ENCODE measurements at regions not wholly inside any gene's neighbourhood (a gene's known extent, or its start where the extent isn't known, plus 50 kb on each side); places are given as distances from the start of the nearest gene placed in this dataset.

GRCh38 chr4:111475666-111476065 lies 669.6 kb upstream of the FAM241A start (continued):
- no peak for TF ChIP-seq ELK1 (CRISPR knock-in tag; IDR thresholded peaks at IDR 0.05)
- TF ChIP-seq, protein P1, sequence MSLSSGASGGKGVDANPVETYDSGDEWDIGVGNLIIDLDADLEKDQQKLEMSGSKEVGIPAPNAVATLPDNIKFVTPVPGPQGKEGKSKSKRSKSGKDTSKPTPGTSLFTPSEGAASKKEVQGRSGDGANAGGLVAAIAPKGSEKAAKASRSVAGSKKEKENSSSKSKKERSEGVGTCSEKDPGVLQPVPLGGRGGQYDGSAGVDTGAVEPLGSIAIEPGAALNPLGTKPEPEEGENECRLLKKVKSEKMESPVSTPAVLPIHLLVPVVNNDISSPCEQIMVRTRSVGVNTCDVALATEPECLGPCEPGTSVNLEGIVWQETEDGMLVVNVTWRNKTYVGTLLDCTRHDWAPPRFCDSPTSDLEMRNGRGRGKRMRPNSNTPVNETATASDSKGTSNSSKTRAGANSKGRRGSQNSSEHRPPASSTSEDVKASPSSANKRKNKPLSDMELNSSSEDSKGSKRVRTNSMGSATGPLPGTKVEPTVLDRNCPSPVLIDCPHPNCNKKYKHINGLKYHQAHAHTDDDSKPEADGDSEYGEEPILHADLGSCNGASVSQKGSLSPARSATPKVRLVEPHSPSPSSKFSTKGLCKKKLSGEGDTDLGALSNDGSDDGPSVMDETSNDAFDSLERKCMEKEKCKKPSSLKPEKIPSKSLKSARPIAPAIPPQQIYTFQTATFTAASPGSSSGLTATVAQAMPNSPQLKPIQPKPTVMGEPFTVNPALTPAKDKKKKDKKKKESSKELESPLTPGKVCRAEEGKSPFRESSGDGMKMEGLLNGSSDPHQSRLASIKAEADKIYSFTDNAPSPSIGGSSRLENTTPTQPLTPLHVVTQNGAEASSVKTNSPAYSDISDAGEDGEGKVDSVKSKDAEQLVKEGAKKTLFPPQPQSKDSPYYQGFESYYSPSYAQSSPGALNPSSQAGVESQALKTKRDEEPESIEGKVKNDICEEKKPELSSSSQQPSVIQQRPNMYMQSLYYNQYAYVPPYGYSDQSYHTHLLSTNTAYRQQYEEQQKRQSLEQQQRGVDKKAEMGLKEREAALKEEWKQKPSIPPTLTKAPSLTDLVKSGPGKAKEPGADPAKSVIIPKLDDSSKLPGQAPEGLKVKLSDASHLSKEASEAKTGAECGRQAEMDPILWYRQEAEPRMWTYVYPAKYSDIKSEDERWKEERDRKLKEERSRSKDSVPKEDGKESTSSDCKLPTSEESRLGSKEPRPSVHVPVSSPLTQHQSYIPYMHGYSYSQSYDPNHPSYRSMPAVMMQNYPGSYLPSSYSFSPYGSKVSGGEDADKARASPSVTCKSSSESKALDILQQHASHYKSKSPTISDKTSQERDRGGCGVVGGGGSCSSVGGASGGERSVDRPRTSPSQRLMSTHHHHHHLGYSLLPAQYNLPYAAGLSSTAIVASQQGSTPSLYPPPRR (CRISPR knock-in tag; IDR thresholded peaks at IDR 0.05; ENCODE audit: borderline replicate concordance): no peak

GRCh38 chr4:111480510-111480909 lies 664.7 kb upstream of the FAM241A start:
- POLR2A ChIA-PET: no interaction called here
- in situ Hi-C loops (cut with MboI): no loop called here
- no peak for FAIRE-seq
- TF ChIP-seq FOXM1 (IDR thresholded peaks at IDR 0.05; ENCODE audit: low read depth): no peak
- no peak for TF ChIP-seq FOXM1 (CRISPR knock-in tag; IDR thresholded peaks at IDR 0.05; ENCODE audit: low read depth)
- TF ChIP-seq POLR2B (IDR thresholded peaks at IDR 0.05; ENCODE audit: low read depth, partially characterized antibody): no peak
- TF ChIP-seq RNF2 (IDR thresholded peaks at IDR 0.05): no peak
- no peak for TF ChIP-seq ZNF134 (CRISPR knock-in tag; conservative IDR thresholded peaks at IDR 0.05)
- no peak for TF ChIP-seq ZNF551 (CRISPR knock-in tag; IDR thresholded peaks at IDR 0.05)
- no peak for TF ChIP-seq SOX6 (IDR thresholded peaks at IDR 0.05)
- no peak for TF ChIP-seq NR2C2 (CRISPR knock-in tag; IDR thresholded peaks at IDR 0.05)
- no peak for TF ChIP-seq NR2C2 (tag; IDR thresholded peaks at IDR 0.05)
- TF ChIP-seq ZNF384 (IDR thresholded peaks at IDR 0.05; ENCODE audit: low read depth, low read length): no peak
- no peak for TF ChIP-seq XRCC3 (IDR thresholded peaks at IDR 0.05)
- TF ChIP-seq ASH1L (IDR thresholded peaks at IDR 0.05; ENCODE audit: borderline replicate concordance, low read depth, partially characterized antibody): no peak
- TF ChIP-seq FOXJ3 (CRISPR knock-in tag; IDR thresholded peaks at IDR 0.05): no peak
- no peak for TF ChIP-seq SNIP1 (IDR thresholded peaks at IDR 0.05; ENCODE audit: low read depth)
- TF ChIP-seq THRB (CRISPR knock-in tag; conservative IDR thresholded peaks at IDR 0.05): no peak

More at GRCh38 chr4:111480510-111480909, 664.7 kb upstream of the FAM241A start:
- BruUV-seq (replicated peaks): no TSS peak
- Histone ChIP-seq H3K9me1 (ENCODE audit: control insufficient read depth, insufficient read depth, low read length) (no peaks in the 10 kb centered on the region), H3K4me1 (replicated peaks in 1 of 2; ENCODE audit: control insufficient read depth in 2 of 2, insufficient read depth in 2 of 2, low read length in 2 of 2) (no peaks in the 10 kb centered on the region), H3K36me3 (ENCODE audit: control insufficient read depth, insufficient read depth, low read length) (no peaks in the 10 kb centered on the region), H4K20me1 (replicated peaks; ENCODE audit: control insufficient read depth, insufficient read depth, low read length) (no peaks in the 10 kb centered on the region), H3K9me3 (replicated peaks; ENCODE audit: control insufficient read depth, insufficient read depth, low read depth, low read length) (no peaks in the 10 kb centered on the region; the same call in 1 of the 2 replicates), H3K79me2 (ENCODE audit: control insufficient read depth, insufficient read depth, low read length) (no peaks in the 10 kb centered on the region), H2AFZ (ENCODE audit: low read depth, low read length) (no peak overlapping the region), H3K27me3 (ENCODE audit: control insufficient read depth in 2 of 2, insufficient read depth in 2 of 2, low read length in 2 of 2) (no peaks in the 10 kb centered on the region), H3K4me2 (ENCODE audit: insufficient read depth, low read length) (no peak overlapping the region), H3K27ac (ENCODE audit: extremely low read depth, low read depth, low read length) (no peak overlapping the region), H3K9ac (ENCODE audit: insufficient read depth in 1 of 2, low read depth in 2 of 2, low read length in 2 of 2) (no peak overlapping the region), H3K4me3 (no peak overlapping the region)
- DNase-seq (ENCODE audit: extremely low read depth in 1 of 4, low spot score in 3 of 4) (no peak), ATAC-seq (no peak)
- intact Hi-C loops (cut with micrococcal nuclease): no loop called here
- CTCF ChIA-PET (ENCODE audit: low intra/inter-chr PET ratio): no interaction called here
